H1 (cell line): ENCODE measurements at regions not wholly inside any gene's neighbourhood (a gene's known extent, or its start where the extent isn't known, plus 50 kb on each side); places are given as distances from the start of the nearest gene placed in this dataset.

Source experiments
- BACH1 ChIP-seq: IDR thresholded peaks from 2 replicates; pipeline ENCODE4 v1.6.1; 2012; ENCODE audit warnings: low read length, improper control_type of control experiment
- EGR1 ChIP-seq: IDR thresholded peaks from 2 replicates; pipeline ENCODE4 v1.6.1; 2011; ENCODE audit warnings: low read depth, low read length, borderline replicate concordance
- POU5F1 ChIP-seq: IDR thresholded peaks from 2 replicates; pipeline ENCODE4 v1.6.1; 2011; ENCODE audit warnings: low read depth, mild to moderate bottlenecking, low read length, moderate library complexity
- RAD21 ChIP-seq, 2 experiments: IDR thresholded peaks in 1 of 2; conservative IDR thresholded peaks in 1 of 2; 2 replicates each; pipeline ENCODE4 v1.6.1; 2011; ENCODE audit warnings: low read depth in 2 of 2, low read length in 2 of 2, improper control_type of control experiment in 1 of 2, inconsistent platforms in 1 of 2, mild to moderate bottlenecking in 1 of 2, moderate library complexity in 1 of 2
- SIX5 ChIP-seq: IDR thresholded peaks from 2 replicates; pipeline ENCODE4 v1.6.1; 2011; ENCODE audit warnings: mild to moderate bottlenecking, low read depth, low read length
- TEAD4 ChIP-seq: IDR thresholded peaks from 2 replicates; pipeline ENCODE4 v1.6.1; 2012; ENCODE audit warnings: low read depth, low read length, inconsistent platforms, mixed read lengths
- YY1 ChIP-seq: IDR thresholded peaks from 2 replicates; pipeline ENCODE4 v1.6.1; 2011; ENCODE audit warnings: low read depth, mild to moderate bottlenecking, low read length

- no peak for TF ChIP-seq BACH1
- no peak for TF ChIP-seq YY1
- no peak for TF ChIP-seq RAD21 (IDR thresholded peaks at IDR 0.05 in 1 of 2, conservative IDR thresholded peaks at IDR 0.05 in 1 of 2; ENCODE audit: low read depth in 2 of 2, low read length in 2 of 2)
- TF ChIP-seq POU5F1: no peak
- TF ChIP-seq SIX5: no peak
- no peak for TF ChIP-seq TEAD4
- no peak for TF ChIP-seq EGR1
- TF ChIP-seq, all 59 proteins: peak for 0
Measured at GRCh38 chr5:120365656-120366446, 98.2 kb upstream of the PRR16 start (continued).
